ENCODE measurements at regions not wholly inside any gene's neighbourhood (a gene's known extent, or its start where the extent isn't known, plus 50 kb on each side); places are given as distances from the start of the nearest gene placed in this dataset.

DNA sequence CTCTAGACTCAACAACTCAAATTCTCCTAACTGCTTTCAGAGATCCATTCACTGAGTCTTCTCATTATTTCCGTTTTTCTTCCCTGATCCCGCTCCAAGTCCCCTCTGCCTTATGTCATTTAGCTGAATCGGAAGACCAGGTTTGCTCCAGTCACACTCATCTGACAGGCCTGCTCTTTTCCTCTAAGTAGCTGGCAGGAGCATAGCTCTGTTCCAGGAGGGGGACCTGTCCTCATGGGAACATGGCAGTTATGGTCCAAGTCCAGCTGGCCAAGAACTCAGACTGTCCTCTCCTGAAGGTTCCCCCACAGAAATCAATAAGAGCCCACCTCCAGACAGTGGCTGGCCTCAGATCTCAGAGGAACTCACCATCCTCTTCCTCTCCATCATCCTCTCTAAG, 130.9 kb upstream of the SERP2 start:
- TF ChIP-seq, protein P1, sequence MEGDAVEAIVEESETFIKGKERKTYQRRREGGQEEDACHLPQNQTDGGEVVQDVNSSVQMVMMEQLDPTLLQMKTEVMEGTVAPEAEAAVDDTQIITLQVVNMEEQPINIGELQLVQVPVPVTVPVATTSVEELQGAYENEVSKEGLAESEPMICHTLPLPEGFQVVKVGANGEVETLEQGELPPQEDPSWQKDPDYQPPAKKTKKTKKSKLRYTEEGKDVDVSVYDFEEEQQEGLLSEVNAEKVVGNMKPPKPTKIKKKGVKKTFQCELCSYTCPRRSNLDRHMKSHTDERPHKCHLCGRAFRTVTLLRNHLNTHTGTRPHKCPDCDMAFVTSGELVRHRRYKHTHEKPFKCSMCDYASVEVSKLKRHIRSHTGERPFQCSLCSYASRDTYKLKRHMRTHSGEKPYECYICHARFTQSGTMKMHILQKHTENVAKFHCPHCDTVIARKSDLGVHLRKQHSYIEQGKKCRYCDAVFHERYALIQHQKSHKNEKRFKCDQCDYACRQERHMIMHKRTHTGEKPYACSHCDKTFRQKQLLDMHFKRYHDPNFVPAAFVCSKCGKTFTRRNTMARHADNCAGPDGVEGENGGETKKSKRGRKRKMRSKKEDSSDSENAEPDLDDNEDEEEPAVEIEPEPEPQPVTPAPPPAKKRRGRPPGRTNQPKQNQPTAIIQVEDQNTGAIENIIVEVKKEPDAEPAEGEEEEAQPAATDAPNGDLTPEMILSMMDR (IDR thresholded peaks at IDR 0.05): no peak
- no peak for TF ChIP-seq POLR2AphosphoS5 (IDR thresholded peaks at IDR 0.05)

Measured in suprapubic skin (tissue), 3 donors.